GM18508 (cell line): ENCODE measurements at regions not wholly inside any gene's neighbourhood (a gene's known extent, or its start where the extent isn't known, plus 50 kb on each side); places are given as distances from the start of the nearest gene placed in this dataset.

Experiments used
- ATAC-seq: cut with Tn5 transposase; IDR thresholded peaks from one replicate; pipeline ENCODE4 v1.9.1; 2021; ENCODE audit warnings: moderate number of reproducible peaks; ENCODE audit not compliant: insufficient read depth, unreplicated experiment

DNA sequence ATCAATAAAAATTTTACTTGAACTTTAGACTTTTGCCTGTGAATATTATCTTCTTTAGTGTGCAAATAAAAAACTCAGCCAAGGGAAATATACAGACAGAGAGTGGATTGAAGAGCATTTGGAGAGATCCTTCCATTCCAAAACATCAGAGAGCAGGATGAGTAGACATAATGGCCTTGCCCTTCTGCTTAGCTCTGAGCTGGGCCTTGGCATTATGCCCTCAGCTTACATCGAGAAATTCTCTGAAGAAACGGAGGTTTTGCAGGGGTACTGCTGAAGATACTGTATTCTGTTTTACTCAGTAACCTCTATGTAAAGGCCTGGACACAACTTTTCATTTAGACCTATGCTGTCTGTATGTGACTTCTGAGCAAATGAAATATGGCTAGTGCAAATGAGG, 317.4 kb downstream of the STIM2 start:
- ATAC-seq = no peak

- ATAC-seq = no peak
These were observed 321.1 kb downstream of the STIM2 start for GRCh38 chr4:27181693-27182092.

DNA sequence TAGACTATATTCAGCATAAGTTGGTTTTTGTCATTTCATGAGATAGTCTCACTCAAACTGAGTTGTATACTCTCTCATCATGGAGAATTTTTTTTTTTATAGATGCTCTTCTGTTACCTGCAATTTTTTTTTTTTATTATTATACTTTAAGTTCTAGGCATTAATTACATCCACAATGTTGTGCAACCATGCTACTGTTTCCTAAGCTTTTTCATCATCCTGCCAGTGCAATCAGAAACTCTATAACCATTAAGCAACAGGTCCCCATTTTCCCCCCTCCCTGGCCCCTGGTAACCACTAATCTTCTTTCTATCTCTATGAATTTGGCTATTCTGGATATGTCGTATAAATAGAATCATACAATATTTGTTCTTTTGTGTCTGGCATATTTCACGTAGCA, 321.6 kb downstream of the STIM2 start:
- no peak for ATAC-seq

- ATAC-seq = no peak
These were observed 324.0 kb downstream of the STIM2 start for GRCh38 chr4:27184508-27185155.

GRCh38 chr4:27186710-27187109, 326.1 kb downstream of the STIM2 start:
- no peak for ATAC-seq

GRCh38 chr4:27187786-27188185, 327.1 kb downstream of the STIM2 start:
- ATAC-seq = no peak

GRCh38 chr4:27189683-27190082, 329.0 kb downstream of the STIM2 start:
- ATAC-seq = no peak

GRCh38 chr4:27191592-27191991, 331.0 kb downstream of the STIM2 start:
- ATAC-seq = no peak

DNA sequence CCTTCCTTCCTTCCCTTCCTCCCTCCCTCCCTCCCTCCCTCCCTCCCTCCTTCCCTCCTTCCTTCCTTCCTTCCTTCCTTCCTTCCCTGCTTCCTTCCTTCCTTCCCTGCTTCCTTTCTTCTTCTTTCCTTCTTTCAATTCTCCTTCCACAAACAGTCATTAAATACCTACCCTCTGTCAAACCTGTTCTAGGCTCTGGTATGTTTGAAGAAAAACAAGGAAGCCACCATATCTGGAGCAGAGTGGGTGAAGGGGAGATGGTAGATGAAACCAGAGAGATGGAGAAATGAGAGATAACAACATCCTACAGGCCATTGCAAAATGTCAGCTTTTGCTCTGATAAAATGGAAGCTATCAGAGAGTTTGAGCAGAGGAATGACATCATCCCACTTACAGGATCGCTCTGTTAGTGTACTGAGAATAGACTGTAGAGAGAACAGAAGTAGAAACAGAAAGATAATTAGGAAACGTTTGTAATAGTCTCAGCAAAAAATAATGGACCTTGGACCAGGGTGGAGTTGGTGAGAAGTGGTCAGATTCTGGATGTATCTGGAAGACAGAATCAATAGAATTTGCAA, 334.0 kb downstream of the STIM2 start:
- ATAC-seq = no peak

GRCh38 chr4:27198246-27198645, 337.6 kb downstream of the STIM2 start:
- ATAC-seq = no peak

DNA sequence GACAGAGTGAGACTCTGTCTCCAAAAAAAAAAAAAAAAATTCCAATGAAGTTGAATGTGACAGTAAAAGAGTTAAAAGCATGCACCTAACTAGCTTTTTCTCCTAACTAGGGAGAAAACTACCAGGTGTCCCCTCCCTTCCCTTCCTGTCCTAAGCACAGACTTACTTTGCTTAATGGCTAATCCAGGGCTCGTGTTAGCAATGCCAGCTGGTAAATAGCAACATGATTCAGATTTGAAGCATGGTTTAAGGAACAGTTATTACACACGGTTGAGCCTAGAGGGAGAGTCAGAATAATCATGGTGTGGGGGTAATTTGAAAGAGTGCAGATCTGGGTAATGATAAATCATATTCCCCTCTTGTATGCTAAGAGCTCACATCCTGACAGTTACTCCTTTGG, 338.3 kb downstream of the STIM2 start:
- no peak for ATAC-seq

GRCh38 chr4:27206009-27206408, 345.4 kb downstream of the STIM2 start:
- no peak for ATAC-seq

GRCh38 chr4:27210956-27211355, 350.3 kb downstream of the STIM2 start:
- ATAC-seq = no peak

DNA sequence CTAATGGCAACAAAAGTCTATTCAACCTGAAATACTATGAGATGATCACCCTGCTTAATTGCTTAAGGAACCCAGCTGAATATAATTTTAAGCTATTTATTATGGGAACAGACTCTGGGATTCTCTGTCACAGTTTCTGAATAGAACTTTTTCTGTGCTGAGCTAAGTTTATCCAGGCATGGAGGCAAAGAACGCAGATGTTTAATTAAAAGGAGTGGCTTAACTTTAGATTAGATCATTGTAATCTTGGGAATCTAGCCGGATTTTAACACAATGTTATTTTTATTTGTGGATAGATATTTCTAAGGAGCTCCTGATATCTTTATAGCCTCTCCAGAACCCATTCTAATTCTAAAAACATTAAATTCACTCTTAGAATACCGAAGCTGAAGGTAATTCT, 353.4 kb downstream of the STIM2 start:
- ATAC-seq = no peak

DNA sequence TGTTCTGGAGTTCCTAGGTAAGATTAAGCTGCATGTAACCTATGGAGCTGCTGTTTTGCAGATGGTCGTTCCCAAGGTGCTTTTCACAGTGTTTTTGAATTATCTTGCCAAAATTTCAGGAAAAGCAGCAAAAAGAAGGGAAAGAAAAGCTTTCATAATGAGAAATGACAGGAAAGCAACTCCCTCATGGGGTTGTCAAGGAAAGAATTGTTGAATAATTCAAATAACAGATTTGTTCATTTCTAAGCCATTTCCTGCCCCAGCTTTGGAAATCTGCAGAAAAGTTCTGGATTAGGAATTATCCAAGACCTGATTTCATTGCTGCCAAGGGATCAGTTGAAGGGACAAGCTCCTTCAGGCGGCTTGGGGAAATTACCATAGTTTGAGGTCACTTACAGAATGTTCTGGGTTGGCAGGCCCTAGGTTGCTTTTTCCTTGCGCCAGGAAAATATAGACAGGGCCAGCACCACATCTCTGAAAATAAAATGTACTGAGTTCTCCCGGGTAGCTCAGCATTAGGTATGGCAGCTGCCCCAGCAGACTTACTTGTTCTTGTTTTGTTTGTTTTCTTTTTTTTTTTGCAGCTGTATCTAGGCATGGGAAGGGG, 354.7 kb downstream of the STIM2 start:
- no peak for ATAC-seq

DNA sequence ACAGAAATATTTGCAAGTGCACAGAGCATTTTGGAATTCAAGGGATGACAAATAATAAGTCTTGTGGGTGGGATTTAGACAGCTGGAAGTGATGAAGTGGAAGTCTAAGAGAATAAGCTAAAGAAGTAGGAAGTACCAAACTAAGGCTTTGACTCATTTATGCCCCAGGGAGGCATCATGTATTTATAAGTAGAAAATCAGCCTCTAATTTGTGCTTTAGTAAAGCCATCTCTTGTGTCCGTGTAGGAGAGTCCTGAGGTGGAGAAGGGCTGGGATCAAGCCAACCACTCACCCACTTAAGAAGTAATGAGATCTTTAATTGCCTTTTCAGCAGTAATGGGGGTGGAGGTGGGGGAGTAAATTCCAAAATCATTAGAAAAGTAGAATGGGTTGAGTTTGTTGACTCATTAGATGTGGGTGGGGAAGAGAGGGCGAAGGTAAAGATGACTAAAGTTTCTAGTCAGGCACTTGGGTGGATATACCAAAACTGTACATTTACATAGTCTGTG, 356.7 kb downstream of the STIM2 start:
- no peak for ATAC-seq

GRCh38 chr4:27218013-27218412, 357.4 kb downstream of the STIM2 start:
- no peak for ATAC-seq

DNA sequence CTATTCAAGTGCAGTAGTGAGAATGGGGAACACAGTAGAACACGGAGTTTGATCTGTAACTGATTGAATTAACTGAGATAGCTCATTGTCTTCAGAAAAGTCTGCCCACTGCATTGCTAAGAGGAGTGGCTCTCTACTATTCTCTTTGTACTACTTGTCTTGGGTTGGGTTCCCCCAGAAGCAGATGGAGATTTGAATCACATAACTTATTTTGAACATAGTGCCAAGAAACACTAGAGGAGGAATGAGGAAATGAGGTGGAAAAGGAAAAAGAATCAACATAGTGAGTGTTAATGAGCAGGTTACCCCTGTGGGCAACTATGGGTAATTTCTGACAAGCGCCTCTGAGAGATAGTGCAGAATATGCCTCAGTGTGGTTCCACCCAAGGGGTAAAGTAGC, 362.7 kb downstream of the STIM2 start:
- no peak for ATAC-seq

GRCh38 chr4:27233531-27233930, 372.9 kb downstream of the STIM2 start:
- ATAC-seq = no peak

GRCh38 chr4:27234306-27234899, 373.8 kb downstream of the STIM2 start:
- no peak for ATAC-seq

- no peak for ATAC-seq
These were observed 379.0 kb downstream of the STIM2 start for GRCh38 chr4:27239641-27240040.
